ENCODE measurements at regions not wholly inside any gene's neighbourhood (a gene's known extent, or its start where the extent isn't known, plus 50 kb on each side); places are given as distances from the start of the nearest gene placed in this dataset.
A peak's percentile ranks its signal among the peaks of the same experiment; 100 is the strongest.
"Not testable (repeated sequence)": the region's sequence is repeated elsewhere in the genome, so short reads cannot be mapped to it uniquely, and the experiment has no call there.

DNA sequence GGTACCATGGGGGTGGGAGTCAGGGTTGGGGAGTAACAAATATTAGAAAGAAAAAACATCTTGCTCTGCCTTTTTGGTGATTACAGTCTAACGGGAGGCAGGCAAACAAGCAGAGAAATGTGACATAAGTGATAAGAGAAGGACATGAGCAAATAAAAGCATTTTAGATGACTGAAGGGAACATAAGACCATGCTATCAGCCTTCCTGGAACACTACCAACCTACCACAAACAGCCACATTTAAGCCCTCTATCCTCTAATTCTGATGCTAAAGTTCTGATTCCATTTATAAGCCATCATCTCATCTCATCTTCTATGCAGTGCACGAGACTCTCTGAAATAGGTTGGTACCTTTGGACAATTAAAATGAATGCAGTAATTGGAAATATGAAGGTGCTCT is 243.4 kb upstream of the P2RY1 start:
- H3K27me3 Mint-ChIP-seq (ENCODE audit: insufficient read depth): no peaks in the 10 kb centered on the region
- no peaks in the 10 kb centered on the region for H3K36me3 ChIP-seq (ENCODE audit: control insufficient read depth, insufficient read depth, low read length)

GRCh38 chr3:152593242-152593641 is 241.7 kb upstream of the P2RY1 start:
- H3K4me3 Mint-ChIP-seq: no peak overlapping the region
- Histone ChIP-seq H3K36me3 (ENCODE audit: control insufficient read depth, insufficient read depth, low read length) (no peaks in the 10 kb centered on the region), H3K9ac (ENCODE audit: extremely low read depth, low read length, poor library complexity, severe bottlenecking) (no peak overlapping the region), H3K4me3 (ENCODE audit: low read length) (no peak overlapping the region), H3K9me3 (ENCODE audit: control insufficient read depth, low read length) (no peaks in the 10 kb centered on the region), H3K27me3 (ENCODE audit: control insufficient read depth, insufficient read depth, low read length, poor library complexity, severe bottlenecking) (no peaks in the 10 kb centered on the region), H3K4me1 (ENCODE audit: control insufficient read depth, insufficient read depth, low read length) (peaks cover 4% of the 10 kb centered on the region), H3K27ac (ENCODE audit: low read depth, low read length) (no peak overlapping the region)
- peaks cover 22% of the 10 kb centered on the region for H3K4me1 Mint-ChIP-seq
- peaks cover 2% of the 10 kb centered on the region for H3K27me3 Mint-ChIP-seq (ENCODE audit: insufficient read depth)
- TF ChIP-seq CTCF (conservative IDR thresholded peaks at IDR 0.05): no peak
- DNase-seq: no peak
- H3K27ac Mint-ChIP-seq: no peak overlapping the region
- peaks cover 15% of the 10 kb centered on the region for H3K9me3 Mint-ChIP-seq
- peaks cover 9% of the 10 kb centered on the region for H3K36me3 Mint-ChIP-seq (ENCODE audit: low read depth)

More for the DNA sequence above, 243.4 kb upstream of the P2RY1 start:
- H3K4me3 ChIP-seq (ENCODE audit: low read length): no peak overlapping the region
- TF ChIP-seq CTCF (conservative IDR thresholded peaks at IDR 0.05): no peak
- H3K4me1 Mint-ChIP-seq: peaks cover 12% of the 10 kb centered on the region
- H3K9me3 Mint-ChIP-seq: no peaks in the 10 kb centered on the region
- no peak overlapping the region for H3K4me3 Mint-ChIP-seq
- no peak for DNase-seq
- H3K9ac ChIP-seq (ENCODE audit: extremely low read depth, low read length, poor library complexity, severe bottlenecking): no peak overlapping the region
- H3K4me1 ChIP-seq (ENCODE audit: control insufficient read depth, insufficient read depth, low read length): peaks cover under 1% of the 10 kb centered on the region
- no peaks in the 10 kb centered on the region for H3K9me3 ChIP-seq (ENCODE audit: control insufficient read depth, low read length)
- H3K27me3 ChIP-seq (ENCODE audit: control insufficient read depth, insufficient read depth, low read length, poor library complexity, severe bottlenecking): no peaks in the 10 kb centered on the region
- no peak overlapping the region for H3K27ac Mint-ChIP-seq
- no peak overlapping the region for H3K27ac ChIP-seq (ENCODE audit: low read depth, low read length)
- no peaks in the 10 kb centered on the region for H3K36me3 Mint-ChIP-seq (ENCODE audit: low read depth)
- 88% methylated on average over 2 of the region's 2 CpGs; no CpG with 5 or more reads in 1 of the 2 experiments for WGBS, 2 experiments (ENCODE audit: insufficient coverage in 1 of 2, insufficient read length in 1 of 2)

GRCh38 chr3:152595975-152596821 is 238.7 kb upstream of the P2RY1 start:
- H3K27me3 Mint-ChIP-seq (ENCODE audit: insufficient read depth): peaks cover 3% of the 10 kb centered on the region
- TF ChIP-seq CTCF (conservative IDR thresholded peaks at IDR 0.05): no peak
- peaks cover 16% of the 10 kb centered on the region for H3K36me3 Mint-ChIP-seq (ENCODE audit: low read depth)
- H3K4me3 ChIP-seq (ENCODE audit: low read length): peak overlapping the region; percentile 51
- peak overlapping the region; percentile 7 for H3K4me3 Mint-ChIP-seq
- H3K9me3 Mint-ChIP-seq: peaks cover 27% of the 10 kb centered on the region
- H3K27ac Mint-ChIP-seq: peak overlapping the region; percentile 83
- no peaks in the 10 kb centered on the region for H3K9me3 ChIP-seq (ENCODE audit: control insufficient read depth, low read length)
- no peaks in the 10 kb centered on the region for H3K36me3 ChIP-seq (ENCODE audit: control insufficient read depth, insufficient read depth, low read length)
- peaks cover 31% of the 10 kb centered on the region for H3K4me1 Mint-ChIP-seq
- WGBS, 2 experiments (ENCODE audit: insufficient coverage in 1 of 2, insufficient read length in 1 of 2): 59 to 80% methylated on average over 3 to 4 of the region's 4 CpGs
- no peak overlapping the region for H3K27ac ChIP-seq (ENCODE audit: low read depth, low read length)
- DNase-seq: no peak
- peaks cover 4% of the 10 kb centered on the region for H3K4me1 ChIP-seq (ENCODE audit: control insufficient read depth, insufficient read depth, low read length)
- no peaks in the 10 kb centered on the region for H3K27me3 ChIP-seq (ENCODE audit: control insufficient read depth, insufficient read depth, low read length, poor library complexity, severe bottlenecking)
- no peak overlapping the region for H3K9ac ChIP-seq (ENCODE audit: extremely low read depth, low read length, poor library complexity, severe bottlenecking)

- H3K27ac ChIP-seq (ENCODE audit: low read depth, low read length): not testable (repeated sequence)
Observed at GRCh38 chr3:152596832-152597231, 238.1 kb upstream of the P2RY1 start.

More at GRCh38 chr3:152596832-152597231, 238.1 kb upstream of the P2RY1 start:
- H3K4me3 ChIP-seq (ENCODE audit: low read length): peak overlapping the region; percentile 51
- peaks cover 28% of the 10 kb centered on the region for H3K4me1 Mint-ChIP-seq
- 80 to 90% methylated on average over 1 of the region's 1 CpG for WGBS, 2 experiments (ENCODE audit: insufficient coverage in 1 of 2, insufficient read length in 1 of 2)
- not testable (repeated sequence) for H3K9me3 ChIP-seq (ENCODE audit: control insufficient read depth, low read length); H3K9ac ChIP-seq (ENCODE audit: extremely low read depth, low read length, poor library complexity, severe bottlenecking); H3K36me3 ChIP-seq (ENCODE audit: control insufficient read depth, insufficient read depth, low read length); H3K4me1 ChIP-seq (ENCODE audit: control insufficient read depth, insufficient read depth, low read length); H3K27me3 ChIP-seq (ENCODE audit: control insufficient read depth, insufficient read depth, low read length, poor library complexity, severe bottlenecking); H3K27me3 Mint-ChIP-seq (ENCODE audit: insufficient read depth)
- H3K4me3 Mint-ChIP-seq: peak overlapping the region; percentile 18
- peaks cover 27% of the 10 kb centered on the region for H3K9me3 Mint-ChIP-seq
- peak; percentile 59 for DNase-seq
- H3K36me3 Mint-ChIP-seq (ENCODE audit: low read depth): peaks cover 16% of the 10 kb centered on the region
- peak overlapping the region; percentile 83 for H3K27ac Mint-ChIP-seq

All from endodermal cell (in vitro differentiated cells).